ENCODE measurements at regions not wholly inside any gene's neighbourhood (a gene's known extent, or its start where the extent isn't known, plus 50 kb on each side); places are given as distances from the start of the nearest gene placed in this dataset.

- TF ChIP-seq POLR2AphosphoS5 (IDR thresholded peaks at IDR 0.05; ENCODE audit: borderline replicate concordance, low read depth, low read length) (no peak), EZH2 (IDR thresholded peaks at IDR 0.05) (no peak), FOXP2 (optimal IDR thresholded peaks at IDR 0.05; ENCODE audit: control extremely low read depth, extremely low read length, insufficient read depth) (no peak)
These were observed 512.2 kb upstream of the TCF4 start for GRCh38 chr18:56100090-56100722.

Measured in SK-N-MC (cell line).